GM19395 (cell line): ENCODE measurements at regions not wholly inside any gene's neighbourhood (a gene's known extent, or its start where the extent isn't known, plus 50 kb on each side); places are given as distances from the start of the nearest gene placed in this dataset.
"Not testable (repeated sequence)": the region's sequence is repeated elsewhere in the genome, so short reads cannot be mapped to it uniquely, and the experiment has no call there.

Source experiments
- ATAC-seq: cut with Tn5 transposase; IDR thresholded peaks from one replicate; pipeline ENCODE4 v1.9.1; 2021; ENCODE audit warnings: mild to moderate bottlenecking, moderate library complexity; ENCODE audit not compliant: unreplicated experiment

DNA sequence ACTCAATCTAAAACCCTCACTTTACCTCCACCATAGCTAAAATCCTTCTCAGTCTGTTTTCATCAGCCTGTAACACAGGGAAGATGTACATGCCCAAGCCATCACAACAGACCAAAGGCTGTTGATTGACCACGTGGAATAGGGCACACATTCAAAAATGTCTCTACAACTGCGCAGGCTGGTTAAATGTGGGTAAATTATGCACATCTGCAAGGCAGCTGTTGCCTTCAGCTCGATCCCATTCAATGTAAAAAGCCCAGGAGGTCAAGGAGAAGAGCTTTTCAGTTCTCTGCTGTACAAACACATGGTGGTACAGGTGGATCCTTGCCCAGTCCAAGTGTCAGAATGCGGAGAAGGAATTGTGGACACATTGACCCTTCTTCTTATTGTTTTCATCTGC is 354.0 kb downstream of the FLRT2 start:
- ATAC-seq = no peak

DNA sequence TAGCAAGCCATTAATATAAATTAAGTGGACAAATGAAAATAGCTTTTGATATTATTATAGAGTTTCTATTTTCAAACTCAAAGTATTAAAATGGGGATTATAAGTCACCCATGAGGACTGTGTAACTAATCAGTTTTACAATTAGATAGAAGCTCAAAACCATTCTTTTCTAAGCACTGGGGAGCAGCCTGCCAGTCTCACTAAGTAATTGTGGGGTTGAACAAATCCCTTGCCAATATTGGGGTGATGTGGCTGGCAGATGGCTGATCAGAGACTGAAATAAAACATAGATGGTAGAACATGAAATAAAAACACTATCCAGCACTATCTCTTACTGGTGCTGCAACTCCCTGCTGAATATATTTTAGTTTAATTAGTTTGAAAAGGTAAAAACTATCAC is 353.2 kb downstream of the FLRT2 start:
- no peak for ATAC-seq

DNA sequence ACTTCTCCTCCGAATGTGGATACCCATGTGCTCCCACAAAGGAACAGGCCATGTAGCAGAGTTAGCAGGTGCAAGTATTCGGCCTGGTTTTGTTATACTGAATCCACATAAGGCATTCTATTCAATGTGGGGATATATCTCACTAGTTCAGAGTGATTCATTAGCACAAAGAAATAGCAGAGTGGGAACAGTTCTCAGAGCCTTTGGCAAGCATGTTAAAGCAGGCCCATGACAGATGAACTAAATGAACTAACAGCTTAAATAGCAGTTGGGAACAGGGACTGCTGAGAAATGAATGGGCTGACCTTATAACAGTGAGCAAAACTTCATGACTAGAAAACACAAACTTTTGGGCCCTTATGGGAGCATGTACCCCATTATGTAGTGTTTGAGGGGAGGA is 352.0 kb downstream of the FLRT2 start:
- ATAC-seq = no peak

DNA sequence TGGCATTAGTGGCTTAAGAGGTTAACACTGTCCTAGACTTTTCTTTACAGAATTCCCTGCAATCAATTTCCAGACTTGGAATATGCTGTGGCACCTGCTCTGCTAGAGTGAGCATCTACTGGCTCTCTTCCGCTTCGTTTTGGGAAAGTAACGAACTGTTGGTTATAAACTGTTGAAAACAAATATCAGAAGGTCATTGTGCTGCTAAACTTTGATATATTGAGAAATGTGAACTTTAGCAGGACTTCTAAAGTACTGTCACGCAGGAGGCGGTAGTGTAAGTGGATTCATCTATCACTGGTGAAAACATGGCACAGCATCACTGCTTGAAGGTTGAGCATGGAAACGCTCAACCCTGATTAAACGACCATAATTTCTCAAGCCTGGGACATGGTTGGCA is 348.9 kb downstream of the FLRT2 start:
- ATAC-seq = no peak

DNA sequence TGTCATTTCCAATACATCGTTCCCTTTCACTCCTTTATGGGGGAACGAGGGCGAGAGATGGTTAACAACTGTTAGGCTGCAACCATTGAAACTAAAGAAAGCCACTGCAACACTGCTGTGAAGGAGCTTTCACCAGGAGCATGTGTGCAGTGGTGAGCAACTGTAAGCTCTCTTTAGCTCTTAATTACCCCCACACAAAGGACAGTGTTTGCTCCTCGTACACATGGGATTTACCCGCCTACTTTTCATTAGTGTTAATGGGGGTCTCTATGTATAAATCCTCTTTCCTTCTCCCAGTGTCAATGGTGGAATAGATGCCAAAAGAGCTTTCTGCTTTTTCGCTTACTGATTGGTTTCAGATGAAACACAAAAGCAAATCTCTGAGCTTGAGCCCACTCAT is 343.1 kb downstream of the FLRT2 start:
- no peak for ATAC-seq

DNA sequence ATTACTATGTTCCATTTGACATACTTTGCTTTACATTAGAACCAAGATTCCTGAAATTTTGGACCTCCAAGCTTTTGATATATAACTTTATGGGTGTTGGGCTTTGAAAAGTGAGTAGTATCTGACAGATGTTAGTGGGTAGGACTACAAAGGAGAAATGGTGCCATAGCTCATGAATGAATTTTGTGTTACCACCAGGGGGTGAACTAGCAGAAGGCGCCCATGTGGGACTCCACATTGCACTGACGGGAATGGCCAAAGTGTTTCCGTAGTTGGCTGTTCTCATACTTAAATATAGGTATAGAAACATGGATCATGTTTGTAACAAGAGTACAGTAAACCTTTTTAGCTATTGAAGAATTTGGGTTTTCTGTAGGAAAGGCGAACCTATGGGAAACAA is 337.5 kb downstream of the FLRT2 start:
- ATAC-seq = no peak

DNA sequence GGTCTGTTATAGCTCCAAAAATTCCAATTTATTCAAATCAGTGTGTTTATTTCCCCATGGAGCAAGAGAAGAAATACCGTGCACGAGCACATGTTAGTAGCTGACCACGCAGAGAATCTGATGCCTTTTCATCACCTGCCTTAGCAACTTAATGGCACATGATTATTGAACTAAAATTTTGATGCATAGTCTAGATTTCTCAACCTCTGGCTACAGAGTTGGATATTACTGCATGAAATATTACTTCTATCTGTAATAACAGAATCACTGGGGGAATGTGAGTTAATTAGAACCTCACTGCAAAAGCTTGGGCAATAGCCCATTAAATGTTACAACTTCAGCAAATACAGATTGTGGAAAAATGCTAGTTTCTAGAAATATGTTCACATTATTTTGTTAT is 335.8 kb downstream of the FLRT2 start:
- ATAC-seq = no peak

DNA sequence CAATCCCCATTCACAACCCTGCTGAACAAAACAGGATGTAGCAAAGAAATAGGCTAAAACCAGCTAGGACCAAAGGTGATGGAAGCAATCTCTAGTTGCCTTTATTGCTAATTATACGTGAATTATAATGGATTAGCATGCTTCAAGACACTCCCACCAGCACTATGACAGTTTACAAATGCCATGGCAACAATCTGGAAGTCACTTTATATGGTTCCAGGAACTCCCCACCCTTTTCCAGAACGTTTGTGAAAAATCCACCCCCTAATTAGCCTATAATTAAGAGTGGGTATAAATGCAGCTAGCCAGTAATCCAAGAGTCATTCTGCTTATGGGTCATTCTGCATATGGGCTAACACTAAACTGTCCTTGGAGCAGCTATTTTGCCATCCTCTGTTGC is 328.7 kb downstream of the FLRT2 start:
- ATAC-seq = no peak

DNA sequence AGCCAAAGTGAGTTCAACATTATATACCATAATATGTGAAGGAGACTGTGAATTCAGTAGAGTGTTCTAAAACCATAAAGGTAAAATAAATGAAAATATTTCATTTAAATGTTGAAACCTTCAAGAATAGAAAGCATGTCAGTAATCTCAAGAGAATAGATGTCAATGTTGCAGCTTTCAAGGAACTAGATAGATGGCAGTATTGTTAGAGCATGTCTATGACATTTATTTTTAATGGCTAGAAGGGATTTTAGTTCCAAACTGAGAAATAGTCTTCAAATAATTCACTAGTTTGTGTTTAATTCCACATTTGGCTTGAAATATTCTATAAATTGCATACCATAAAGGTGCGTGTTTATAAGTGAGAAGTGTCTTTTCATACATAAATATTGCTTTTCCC is 326.5 kb downstream of the FLRT2 start:
- no peak for ATAC-seq

DNA sequence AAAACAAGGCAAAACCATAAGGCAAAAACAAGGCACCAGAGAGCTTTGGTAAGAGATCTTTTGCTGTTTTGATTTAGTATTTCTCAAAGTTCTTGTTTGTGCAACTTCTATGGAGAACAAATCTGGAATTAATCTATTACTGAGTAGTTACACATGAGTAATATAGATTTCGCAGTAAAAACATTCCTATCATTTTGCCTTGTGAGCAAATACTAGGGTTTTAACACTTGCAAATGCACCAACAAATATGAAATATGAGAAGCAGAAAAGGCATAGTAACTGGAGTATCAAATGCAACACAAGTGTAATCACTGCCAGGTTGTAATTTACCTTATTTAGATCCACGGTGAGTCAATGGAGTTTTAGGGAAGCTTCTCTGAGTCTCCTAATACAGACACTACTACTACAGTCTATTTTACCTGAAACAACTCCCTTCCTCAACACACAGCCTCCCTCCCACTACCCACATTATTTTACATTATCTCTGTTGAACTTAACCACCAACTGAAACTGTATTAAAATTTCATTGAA is 324.1 kb downstream of the FLRT2 start:
- ATAC-seq = no peak

DNA sequence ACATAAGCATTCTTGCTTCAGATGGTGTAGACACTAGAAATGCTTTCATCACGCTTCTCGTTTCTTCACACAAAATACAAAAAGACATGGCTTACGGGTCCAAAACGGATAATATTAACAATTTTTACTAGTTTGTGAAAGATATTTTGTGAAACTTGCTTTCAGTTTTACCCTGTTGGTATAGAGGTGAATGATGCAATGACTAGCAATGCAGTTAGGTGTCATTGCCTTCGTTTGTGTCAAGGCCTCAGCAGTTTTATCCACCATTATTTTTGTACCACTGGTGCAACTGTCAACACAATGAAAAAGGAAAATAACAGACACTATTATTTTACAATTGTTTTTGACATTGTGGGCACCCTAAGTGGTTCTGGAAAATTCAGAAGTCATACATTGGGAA is 323.0 kb downstream of the FLRT2 start:
- ATAC-seq = no peak

DNA sequence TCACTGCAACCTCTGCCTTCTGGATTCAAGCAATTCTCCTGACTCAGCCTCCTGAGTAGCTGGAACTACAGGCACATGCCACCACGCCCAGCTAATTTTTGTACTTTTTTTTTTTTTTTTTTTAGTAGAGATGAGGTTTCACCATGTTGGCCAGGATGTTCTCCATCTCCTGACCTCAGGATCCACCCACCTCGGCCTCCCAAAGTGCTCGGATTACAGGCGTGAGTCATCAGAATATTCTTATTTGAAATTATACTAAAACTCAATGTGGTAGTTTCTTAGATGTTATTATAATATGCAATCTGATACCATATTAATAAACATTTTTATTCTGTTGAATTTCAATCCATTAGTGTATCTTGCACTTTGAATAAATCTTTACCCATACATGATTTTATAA is 322.2 kb downstream of the FLRT2 start:
- not testable (repeated sequence) for ATAC-seq

DNA sequence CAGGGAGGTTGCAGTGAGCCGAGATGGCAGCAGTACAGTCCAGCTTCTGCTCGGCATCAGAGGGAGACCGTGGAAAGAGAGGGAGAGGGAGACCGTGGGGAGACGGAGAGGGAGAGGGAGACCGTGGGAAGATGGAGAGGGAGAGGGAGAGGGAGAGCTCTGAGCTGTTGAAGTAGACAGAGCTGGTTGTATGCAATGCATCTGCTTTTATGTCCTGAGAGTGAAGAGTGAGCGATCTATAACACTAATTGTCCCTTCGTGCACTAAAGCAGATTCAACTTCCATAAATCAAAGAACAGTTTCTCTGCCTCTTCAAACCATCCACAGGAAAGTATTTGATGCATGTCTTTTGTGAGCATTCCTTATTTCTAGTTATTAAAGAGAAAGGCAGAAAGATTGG is 300.6 kb downstream of the FLRT2 start:
- not testable (repeated sequence) for ATAC-seq

DNA sequence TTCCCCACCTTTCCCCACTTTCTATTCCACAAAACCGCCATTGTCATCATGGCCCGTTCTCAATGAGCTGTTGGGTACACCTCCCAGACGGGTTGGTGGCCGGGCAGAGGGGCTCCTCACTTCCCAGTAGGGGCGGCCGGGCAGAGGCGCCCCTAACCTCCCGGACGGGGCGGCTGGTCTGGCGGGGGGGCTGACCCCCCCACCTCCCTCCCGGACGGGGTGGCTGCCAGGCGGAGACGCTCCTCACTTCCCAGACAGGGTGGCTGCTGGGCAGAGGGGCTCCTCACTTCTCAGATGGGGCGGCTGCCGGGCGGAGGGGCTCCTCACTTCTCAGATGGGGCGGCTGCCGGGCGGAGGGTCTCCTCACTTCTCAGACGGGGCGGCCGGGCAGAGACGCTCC is 299.7 kb downstream of the FLRT2 start:
- not testable (repeated sequence) for ATAC-seq

DNA sequence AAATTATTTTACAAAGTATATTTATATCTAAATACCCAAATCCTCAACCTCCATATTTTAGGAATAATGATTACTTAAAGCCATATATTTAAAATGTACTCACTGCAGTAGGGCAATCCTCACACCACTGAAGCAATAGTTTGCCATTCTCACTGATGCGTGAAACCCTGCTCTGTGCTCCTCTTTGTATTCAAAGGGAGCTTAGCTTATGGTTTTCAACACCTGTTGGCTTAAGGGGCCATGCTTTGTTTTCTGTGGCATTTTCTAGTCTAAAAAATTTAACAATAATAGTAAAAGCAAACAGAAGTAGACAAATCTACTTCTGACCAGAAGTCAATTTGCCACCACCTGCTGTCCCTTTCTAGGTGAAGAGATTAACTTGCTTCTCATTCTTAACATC is 294.6 kb downstream of the FLRT2 start:
- ATAC-seq = no peak

DNA sequence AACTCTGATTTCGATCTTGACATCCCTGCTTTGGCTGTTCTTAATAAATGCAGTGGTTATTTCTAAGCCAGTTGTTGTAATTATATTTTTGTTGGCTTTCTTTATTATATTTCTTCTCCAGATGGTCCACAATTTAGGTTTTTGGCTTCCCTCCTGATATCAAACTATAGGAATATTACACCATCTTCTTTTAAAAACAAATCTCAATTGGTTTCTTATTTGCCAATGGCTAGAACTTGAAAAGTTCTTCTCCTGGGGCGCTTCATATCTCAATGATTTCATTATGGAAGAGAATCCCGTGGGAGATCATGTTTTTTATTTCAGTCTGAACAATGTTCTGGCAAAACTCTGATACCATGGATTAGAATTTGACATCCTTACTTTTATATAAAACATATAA is 292.3 kb downstream of the FLRT2 start:
- ATAC-seq = no peak

DNA sequence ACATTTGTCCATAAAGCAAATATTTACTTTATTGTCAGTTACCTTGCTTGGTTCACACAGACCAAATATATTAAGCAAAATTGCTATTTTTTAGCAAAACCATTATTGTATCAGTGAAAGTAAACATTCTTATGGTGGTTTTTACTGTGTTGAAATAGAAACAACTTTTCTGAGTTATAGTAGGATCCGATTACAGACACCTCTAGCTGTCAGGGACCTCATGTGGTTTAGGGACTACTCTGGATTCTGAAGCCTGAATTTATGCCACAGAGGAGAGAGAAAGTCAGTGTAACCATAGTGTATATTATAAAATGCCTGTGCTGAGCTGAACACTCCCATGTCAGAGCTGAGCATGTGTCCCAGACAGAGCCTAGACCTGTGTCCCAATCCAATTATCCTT is 287.5 kb downstream of the FLRT2 start:
- no peak for ATAC-seq

DNA sequence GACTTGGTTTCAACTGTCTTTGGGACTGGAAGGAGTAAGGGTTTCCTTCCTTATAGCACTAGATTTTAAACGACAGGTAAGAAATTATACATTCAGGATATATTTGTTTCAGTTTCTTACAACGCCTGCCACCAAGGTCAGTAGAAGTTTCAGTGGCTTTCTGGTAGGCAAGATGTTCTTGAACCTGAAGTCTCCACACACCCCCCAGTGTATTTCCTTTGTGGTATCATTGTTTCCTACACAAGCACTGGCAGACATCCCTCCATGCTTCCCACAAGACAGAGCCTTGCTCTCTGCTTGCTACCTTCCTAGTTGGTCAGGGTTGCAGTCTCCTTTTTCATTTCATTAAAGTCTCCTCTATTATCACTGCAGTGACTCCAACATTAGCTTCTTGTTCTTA is 283.1 kb downstream of the FLRT2 start:
- no peak for ATAC-seq

DNA sequence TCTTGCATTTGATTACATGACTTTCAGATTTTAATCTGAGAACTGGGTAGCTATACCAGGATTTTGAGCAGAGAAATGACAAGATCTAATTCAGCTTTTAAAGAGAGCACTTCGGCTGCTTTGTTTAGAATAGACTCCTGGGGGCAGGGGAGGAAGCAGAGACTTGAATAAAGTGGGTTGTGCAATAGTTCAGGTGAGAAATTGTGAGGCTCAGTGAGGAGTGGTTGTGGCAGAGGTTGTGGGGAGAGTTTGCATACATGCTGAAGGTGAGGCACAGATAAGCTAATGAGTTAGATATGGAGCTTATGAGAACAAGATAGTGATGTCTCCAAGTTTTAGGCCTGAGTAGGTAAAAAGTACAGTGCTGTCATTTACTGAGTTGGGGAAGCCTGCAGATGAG is 281.4 kb downstream of the FLRT2 start:
- ATAC-seq = no peak

DNA sequence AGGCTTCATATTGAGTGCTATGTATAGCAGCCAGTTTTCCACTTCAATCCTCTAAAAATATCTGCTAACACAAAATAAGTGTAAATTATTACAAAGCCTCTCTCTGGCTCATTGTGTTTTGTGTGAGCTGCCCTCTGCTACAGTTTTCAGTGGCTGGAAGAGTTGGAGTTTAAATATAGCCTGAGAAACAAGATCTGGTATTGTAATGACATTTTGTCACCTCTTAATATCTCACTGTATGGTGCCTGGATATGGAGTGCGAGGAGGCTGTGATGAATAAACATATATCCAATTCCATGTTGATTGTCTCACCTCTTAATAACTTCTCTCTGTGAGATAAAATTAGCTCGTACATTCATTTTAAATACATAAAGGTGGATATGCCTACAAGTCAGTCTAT is 269.7 kb downstream of the FLRT2 start:
- ATAC-seq = no peak

DNA sequence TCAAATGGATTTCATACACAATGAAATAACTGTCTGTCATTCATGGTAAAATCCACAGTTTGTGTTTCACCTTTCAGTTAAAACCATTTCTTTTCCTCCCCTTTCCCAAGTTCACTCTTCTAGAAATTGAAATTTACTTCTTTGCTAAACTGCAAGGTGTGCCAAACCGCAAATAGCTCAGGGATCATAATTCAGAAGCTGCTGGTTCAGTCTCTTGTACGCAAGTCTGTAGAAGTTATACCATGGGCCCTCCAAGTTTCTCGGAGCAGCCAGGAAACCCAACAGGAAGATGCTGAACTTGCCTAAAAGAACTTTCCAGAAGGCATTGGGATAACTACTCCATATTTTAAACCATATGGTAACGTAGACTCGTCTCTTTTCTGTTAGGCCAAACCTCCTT is 268.9 kb downstream of the FLRT2 start:
- ATAC-seq = no peak

DNA sequence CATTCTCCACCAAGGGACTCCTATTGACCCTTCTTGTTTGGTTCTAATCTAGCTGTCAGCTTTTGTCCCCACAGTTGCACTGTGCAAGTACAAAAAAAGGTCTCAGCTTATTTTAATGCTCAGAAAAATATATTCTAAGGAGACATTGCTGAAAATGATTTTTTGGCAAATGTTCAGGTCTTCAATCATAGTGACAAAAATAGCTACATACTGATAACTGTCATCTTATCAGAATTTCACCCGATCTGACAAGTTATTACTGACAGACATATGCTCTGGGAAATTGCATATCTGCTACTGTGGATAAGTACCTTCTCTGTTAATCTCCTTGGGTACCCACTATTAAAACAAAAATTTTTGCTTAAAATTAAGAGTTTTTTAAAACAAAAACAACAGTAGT is 263.6 kb downstream of the FLRT2 start:
- ATAC-seq = no peak

DNA sequence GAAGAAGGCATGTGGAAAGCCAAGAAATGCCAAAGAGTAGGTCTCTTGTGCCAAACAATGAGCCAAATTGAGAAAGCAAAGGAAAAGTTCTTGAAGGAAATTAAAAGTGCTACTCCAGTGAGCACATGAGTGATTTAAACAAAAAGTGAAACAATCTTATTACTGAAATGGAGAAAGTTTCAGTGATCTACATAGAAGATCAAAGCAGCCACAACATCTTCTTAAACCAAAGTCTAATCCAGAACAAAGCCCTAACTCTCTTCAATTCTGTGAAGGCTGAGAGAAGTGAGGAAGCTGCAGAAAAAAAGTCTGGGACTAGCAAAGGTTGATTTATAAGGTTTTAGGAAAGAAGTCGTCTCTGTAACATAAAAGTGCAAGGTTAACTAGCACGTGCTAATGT is 259.6 kb downstream of the FLRT2 start:
- no peak for ATAC-seq
